Uterus (tissue), 2 donors: ENCODE measurements at regions not wholly inside any gene's neighbourhood (a gene's known extent, or its start where the extent isn't known, plus 50 kb on each side); places are given as distances from the start of the nearest gene placed in this dataset.

Experiments used
- POLR2A ChIP-seq, 2 donors: fragments of 450-650 bp; IDR thresholded peaks; one replicate each; pipeline ENCODE4 v1.6.1; 2016; ENCODE audit warnings: antibody characterized with exemption in 2 of 2, mild to moderate bottlenecking in 1 of 2, moderate library complexity in 1 of 2
- TF ChIP-seq, protein P1 (sequence below), 4 experiments: fragments of 200-600 bp in 2 of 4; fragments of 450-650 bp in 2 of 4; sonication (generic) in 2 of 4; IDR thresholded peaks; one replicate each; pipeline ENCODE4 v1.5.1; 2016 to 2019; ENCODE audit warnings: antibody characterized with exemption in 4 of 4, mild to moderate bottlenecking in 2 of 4, moderate library complexity in 1 of 4

DNA sequence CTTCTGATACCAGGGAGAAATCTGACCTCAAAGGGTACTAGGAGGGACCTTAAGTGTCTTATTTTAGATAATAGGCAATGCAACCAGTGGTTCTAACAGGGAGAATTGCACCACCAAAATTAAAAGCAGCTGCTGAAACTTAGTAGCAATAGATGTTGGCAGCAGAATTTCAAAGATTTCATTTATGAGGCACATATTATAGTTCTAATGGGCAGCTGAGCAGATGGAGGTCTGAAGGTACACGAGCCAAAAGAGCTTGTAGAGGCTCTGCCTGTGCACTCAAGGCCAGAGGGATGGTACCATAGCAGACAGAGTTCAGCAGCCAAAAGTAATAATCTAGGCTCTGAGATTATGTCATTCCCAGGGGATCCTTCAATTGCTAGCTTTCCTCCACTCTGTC is 87.3 kb upstream of the NCKAP5 start:
- TF ChIP-seq, protein P1, sequence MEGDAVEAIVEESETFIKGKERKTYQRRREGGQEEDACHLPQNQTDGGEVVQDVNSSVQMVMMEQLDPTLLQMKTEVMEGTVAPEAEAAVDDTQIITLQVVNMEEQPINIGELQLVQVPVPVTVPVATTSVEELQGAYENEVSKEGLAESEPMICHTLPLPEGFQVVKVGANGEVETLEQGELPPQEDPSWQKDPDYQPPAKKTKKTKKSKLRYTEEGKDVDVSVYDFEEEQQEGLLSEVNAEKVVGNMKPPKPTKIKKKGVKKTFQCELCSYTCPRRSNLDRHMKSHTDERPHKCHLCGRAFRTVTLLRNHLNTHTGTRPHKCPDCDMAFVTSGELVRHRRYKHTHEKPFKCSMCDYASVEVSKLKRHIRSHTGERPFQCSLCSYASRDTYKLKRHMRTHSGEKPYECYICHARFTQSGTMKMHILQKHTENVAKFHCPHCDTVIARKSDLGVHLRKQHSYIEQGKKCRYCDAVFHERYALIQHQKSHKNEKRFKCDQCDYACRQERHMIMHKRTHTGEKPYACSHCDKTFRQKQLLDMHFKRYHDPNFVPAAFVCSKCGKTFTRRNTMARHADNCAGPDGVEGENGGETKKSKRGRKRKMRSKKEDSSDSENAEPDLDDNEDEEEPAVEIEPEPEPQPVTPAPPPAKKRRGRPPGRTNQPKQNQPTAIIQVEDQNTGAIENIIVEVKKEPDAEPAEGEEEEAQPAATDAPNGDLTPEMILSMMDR (IDR thresholded peaks at IDR 0.05): no peak
- TF ChIP-seq POLR2A (IDR thresholded peaks at IDR 0.05): no peak
